HG03378 (cell line): ENCODE measurements at regions not wholly inside any gene's neighbourhood (a gene's known extent, or its start where the extent isn't known, plus 50 kb on each side); places are given as distances from the start of the nearest gene placed in this dataset.

Experiments
- ATAC-seq: cut with Tn5 transposase; IDR thresholded peaks from one replicate; pipeline ENCODE4 v1.9.1; 2021; ENCODE audit warnings: mild to moderate bottlenecking, moderate library complexity; ENCODE audit not compliant: unreplicated experiment

DNA sequence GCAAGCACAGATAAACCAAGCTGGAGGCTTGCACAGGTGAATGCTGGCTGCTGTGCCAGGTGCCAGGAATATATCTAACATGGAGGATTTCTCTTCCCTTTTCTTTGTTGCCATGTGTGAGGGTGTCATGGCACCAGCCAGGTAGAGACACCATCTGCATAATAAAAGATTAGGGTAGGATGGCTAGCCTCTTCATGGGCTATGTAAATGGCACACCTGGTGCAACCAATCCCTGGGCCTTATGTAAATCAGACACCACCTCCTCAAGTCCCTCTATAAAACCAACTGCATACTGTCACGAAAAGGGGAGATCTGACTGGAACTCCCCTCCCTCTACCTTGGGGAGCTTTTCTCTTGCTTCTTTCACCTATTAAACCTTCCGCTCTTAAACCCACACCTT lies 322.5 kb upstream of the POM121L12 start:
- ATAC-seq: no peak

DNA sequence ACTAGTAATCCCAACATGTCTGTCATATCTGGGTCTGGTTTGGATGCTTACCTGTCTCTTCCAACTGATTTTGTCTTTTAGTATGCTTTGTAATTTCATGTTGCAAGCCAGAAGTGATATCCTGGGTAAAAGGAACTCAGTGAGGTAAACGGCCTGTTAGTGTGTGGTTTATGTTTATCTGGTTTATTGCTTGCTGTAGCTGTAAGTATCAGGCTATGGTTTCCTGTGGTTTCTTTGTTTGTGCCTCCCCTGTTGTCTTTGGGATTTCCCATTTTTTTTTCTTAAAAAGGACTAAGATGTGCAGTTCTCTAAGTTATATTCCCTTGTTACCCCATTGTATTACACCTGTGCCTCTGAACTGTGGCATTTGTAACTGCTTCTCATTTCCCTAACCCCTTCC lies 323.5 kb upstream of the POM121L12 start:
- ATAC-seq: no peak

DNA sequence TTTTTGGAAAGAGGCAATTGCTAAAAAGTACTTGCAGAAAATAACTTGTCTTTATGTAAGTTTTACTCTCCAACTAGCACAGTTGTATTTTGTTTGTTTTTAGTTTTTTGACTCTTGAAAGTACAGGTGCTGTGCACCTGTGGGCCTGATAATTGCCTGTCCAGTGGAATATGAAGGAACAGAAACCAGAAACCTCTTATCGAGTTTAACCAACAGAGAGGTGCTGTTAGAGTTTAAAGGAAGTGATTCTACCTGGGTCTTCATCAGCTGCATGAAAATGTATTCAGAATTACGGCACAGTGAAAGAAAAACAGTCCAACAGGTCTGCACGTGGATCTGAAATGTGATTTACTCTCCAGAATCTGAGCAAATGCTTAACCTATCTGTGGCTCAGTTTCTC lies 326.6 kb upstream of the POM121L12 start:
- ATAC-seq: no peak

DNA sequence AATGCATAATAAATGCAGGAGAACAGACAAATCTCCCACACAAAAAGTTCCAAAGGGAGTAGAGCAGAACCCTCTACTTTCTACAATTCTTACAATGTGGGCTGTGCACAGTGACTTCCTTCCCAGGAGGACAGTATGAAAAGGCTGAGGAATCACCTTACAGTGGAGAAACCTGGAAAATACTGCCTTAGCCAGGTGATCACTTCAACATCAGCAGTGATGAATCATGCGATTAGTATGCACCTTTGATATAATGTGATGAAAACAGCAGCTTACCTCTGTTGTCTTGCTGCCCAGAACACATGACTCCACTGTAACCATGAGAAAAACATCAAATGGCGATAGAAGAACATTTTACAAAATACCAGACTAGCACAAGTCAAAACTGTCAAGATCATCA lies 329.7 kb upstream of the POM121L12 start:
- no peak for ATAC-seq

DNA sequence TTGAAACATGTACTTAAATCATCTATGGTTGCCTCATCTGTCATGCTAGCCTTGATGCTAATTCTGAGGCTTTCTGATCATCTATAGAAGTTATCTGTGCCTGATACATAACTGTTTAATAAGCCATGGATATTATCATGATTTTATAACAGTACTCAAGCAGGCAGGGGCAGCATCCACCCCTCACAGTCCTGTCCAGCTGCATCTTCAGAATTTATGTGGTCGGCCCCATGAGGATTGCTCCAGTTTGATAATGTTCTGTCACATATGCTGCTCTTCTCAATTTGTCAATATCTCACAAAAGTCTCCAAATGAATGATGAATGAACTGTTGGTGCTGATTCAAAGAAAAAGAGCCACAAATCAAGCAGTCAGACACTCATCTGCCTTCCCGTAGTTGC lies 335.1 kb upstream of the POM121L12 start:
- no peak for ATAC-seq

DNA sequence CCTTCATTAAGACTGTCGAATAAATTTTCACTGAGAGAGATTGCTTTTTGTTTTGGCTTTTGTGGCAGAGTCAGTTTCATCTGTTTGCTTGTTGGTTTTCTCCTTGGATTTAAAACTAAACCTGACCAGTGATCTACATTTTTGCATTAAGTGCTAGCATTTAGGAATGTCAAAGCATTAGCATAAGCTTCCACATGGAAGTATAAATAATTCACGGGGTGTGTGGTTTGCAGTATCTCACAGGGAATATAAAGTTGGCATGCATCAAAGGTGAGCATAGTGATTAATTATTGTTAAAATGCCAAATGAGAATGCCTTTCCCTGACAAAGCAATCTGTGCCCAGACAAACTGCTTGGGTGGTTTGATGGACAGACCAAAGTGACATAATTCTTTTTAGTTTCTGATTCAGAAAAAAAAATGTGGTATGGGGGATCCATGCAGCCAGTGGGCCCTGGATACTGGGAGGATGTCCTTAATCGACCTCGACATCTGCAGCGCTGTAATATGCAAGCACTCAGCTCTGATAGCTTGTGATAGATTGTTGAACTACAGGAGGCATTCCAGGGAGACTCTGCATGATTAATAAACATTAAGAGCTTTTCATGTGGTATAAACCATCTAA lies 339.3 kb upstream of the POM121L12 start:
- ATAC-seq: no peak

DNA sequence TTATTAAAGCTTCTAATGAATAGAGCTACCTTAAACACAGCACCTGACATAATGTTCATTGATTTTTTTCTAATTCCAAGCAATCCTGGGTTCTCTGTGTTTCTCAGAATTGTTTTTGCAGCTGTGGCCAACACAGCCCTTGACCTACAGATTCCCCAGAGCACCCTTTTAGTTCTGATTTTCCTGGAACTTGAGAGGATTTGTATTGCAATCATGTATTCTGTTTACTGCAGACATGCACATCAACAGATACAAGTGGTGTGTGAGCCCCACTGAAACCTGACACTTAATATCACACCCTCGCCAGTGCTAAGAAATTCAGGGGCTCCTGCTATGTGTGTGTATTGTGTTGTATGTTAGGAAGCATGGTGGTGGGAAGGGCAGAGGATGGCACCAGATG lies 344.2 kb upstream of the POM121L12 start:
- ATAC-seq: no peak

DNA sequence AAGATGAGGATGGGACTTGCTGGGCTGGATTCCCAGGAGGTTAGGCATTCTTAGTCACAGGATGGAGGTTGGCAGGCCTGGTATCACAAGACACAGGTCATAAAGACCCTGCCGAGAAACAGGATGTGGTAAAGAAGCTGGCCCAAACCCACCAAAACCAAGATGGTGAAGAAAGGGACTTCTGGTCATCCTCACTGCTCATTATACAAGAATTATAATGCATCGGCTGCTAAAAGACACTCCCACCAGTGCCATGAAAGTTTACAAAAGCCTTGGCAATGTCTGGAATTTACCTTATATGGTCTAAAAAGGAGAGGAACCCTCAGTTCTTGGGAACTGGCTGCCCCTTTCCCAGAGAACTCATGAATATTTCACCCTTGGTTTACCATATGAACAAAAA lies 345.5 kb upstream of the POM121L12 start:
- ATAC-seq: no peak

DNA sequence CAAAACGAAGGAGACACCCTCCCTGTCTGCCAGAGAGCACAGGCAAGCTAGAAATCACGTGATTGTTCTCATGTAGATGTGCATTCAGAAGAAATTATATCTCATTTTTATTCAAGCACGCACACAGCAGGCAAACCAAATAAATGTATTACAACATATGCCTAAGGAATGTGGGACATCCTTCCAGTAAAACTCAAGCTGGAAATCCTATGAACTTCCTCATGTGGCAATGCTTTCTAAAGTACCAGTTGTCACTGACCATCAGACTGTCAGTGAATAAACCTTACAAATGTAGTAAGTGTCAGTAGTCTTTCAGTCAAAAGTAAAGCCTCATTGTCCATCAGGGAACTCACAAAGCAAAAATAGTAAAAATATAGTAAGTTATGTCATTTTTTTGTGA lies 350.1 kb upstream of the POM121L12 start:
- ATAC-seq: no peak

DNA sequence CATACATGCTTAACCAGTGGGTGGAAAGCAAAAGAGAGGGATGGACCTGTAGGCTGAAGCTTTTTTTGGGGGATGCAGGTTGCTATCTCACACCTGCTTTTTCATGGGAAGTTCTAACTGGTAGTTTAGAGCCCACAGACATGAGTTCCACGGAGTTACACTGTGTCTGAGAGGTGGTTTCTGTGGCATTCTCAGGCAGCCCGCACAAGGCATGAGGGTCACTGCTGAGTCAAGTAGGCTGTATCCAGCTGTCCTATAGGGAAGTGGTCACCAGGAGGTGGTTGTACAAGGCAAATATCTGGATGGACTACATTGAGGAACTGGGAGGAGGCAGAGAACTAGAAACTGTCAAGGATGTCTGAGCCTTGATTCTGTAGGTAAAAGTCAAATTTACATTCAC lies 351.0 kb upstream of the POM121L12 start:
- ATAC-seq: no peak

DNA sequence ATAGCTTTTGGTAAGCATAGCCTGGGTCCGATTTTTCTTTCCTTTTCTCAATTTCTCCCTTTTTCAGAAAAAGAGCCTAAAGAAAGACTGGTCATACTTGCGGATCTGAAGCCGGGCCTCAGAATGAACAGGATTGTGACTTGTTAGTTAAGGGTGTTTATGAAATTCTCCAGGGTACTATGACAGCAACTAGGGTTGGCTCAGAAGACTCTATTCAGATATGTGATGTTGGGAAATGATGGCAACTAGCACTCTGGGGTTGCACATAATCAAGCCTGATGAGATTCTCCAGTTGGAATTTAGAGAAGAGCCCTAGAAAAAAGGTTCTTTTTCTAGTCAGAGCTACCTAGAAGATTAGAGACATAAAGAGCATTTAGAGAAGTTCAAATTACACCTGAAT lies 352.4 kb upstream of the POM121L12 start:
- no peak for ATAC-seq

DNA sequence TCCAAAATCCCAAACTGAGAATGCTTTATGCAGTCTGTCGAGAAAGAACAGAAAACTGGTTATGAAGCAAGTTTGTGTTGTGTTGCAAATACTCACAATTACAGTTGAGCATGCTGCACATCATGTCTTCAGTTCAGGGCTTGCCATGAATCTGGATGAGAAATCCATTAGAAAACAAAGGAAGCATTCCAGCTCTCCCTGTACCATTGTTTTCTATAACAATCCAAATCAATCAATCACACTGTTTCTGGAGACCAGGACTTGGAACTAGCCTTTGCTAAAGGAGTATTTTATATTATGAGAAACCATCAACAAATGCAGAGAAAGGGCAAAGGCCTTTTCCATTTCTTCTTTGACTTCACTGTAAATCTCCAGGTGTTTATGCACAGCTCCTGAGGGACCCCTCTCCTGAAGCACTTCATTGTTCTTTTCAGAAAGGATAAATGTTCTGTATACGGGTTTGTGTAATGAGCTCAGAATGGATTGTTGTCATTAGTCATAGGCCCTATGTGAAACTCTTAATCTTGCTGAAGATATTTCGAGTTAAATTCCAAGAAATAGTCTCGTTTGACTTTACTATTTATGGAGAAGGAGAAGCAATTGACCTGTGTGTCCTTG lies 364.7 kb upstream of the POM121L12 start:
- no peak for ATAC-seq

DNA sequence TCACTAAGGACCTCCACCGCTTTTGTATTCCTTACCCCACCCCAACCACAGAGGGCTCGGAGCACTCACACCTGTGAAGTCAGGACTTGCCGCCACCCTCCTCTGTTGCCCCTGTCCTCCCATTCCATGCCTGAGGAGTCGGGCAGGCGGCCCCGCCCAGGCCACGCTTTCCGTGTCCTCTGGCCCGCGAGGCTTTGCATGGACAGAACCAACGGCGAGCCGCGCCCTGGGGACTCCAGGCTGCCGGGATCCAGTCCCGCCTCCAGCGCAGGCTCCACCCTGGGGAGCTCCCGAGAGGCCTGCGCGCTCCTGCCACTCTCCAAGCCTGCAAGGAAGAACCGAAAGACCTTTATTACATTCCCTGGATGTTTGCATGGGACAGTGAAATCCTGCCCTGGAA lies 366.4 kb upstream of the POM121L12 start:
- no peak for ATAC-seq

DNA sequence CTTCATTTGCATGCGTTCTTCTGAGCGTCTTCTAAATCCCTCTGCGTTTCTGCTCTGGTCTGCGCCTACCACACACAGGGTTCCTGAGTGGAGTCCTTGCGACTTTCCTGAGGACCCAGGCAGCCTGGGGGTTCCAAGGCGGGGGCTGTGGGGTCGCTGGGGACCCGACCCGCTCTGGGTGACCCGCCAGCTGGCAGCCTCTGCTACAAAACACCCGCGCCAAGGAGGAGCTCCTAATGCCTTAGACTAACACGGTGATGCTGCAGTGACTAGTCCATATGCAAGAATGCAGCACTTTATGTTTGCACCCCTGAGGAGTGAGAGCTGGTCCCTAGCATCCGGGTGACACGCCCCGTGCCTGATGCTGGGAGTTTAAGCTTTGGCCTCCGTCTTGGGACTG lies 367.0 kb upstream of the POM121L12 start:
- ATAC-seq: no peak

DNA sequence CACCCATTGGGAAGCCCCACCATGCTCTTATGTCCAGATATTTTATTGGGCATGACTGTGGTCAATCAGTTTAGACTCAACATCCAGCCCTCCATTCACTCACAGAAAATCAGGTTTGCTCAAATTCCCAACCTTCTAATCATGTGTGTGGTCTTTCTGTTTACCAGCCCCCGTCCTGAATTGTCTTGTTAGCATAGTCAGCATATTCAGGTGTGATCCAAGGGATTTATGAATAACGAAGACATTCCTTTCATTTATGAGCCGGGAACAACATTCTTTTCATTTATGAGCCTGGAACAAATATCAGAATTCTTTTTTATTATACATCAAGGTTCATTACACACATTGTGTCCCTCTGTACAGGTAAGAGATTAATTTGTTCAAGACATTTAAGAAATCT lies 376.3 kb upstream of the POM121L12 start:
- no peak for ATAC-seq

DNA sequence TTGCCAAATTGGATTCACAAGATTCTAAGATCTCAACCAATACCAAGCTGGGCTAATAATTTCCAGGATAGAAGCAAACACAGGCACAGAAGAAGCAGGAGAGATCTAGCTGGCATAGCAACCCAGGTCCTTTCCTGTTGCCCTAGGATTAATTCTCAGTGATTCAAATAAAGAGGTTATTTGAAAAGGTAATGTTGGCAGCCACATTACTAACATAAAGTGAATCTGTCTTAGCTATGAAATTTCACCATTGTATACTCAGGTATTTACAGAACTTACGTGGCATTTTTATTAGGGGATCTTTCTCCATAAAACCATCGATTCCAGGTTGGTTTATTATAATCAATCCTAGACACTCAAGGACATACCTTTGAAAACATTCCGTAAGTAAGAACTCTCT lies 379.3 kb upstream of the POM121L12 start:
- no peak for ATAC-seq

DNA sequence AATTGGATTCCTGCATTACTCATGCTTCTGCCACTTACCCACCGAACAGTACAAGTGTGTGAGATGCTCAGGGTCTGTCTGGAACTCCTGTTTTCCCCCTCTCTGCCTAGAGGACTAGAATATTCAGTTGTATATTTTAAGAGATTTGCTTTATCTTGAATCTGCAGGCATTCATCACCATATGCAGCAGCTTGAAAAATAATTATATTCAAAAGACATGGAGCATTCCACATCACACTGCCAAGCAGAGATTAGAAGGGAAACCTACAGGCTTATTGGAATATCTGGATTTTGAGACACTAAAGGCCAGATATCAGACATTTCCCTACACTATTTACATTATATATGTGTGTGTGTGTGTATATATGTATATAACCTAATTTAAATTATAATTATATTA lies 382.8 kb upstream of the POM121L12 start:
- ATAC-seq: no peak

DNA sequence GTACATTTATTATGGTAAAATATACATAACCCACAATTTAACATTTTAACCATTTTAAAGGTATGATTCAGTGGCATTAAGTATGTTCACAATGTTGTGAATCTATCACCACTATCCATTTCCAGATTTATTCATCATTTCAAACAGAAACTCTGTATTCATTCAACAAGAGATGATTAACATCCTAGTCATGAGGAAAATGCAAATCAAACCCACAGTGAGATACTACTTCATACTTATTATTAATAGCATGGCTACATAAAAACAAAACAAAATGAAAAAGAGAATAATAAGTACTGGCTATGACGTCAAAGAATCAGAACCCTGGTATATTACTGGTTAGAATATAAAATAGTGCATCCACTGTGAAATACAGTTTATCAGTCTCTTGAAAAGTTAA lies 386.6 kb upstream of the POM121L12 start:
- ATAC-seq: no peak

DNA sequence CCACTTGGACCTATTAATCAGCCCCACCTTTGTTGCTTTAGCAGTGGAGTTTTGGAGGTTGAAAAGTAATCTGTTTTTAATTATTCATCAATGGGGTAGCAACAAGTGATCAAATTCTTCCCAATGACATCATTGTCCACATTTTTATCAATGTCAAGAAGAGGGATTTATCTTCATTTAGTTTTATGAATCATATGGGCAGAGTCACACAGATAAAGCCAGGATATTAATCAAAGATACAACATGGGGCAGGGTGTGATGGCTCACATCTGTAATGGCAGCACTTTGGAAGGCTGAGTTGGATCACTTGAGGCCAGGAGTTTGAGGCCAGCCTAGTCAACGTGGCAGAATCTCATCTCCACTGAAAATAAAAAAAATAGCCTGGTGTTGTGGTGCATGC lies 388.4 kb upstream of the POM121L12 start:
- no peak for ATAC-seq

DNA sequence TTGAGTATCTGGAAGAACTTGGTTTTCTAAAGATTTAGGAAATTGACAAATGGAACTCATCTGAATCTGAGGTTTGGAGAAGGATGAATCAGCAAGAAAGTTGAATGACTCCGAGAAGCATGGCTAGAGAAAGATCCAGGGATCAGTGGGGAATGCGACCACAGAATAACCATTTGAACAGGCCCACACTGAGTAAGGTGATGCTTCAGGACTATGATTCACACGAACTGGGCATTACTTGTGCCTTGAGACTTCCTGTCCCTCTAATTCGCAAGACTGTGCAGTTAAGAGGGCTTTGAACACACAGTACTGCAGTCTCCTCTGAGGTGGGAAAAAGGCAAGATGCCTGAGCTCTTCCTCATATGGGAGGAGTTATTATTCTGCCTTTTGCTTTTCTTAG lies 395.5 kb upstream of the POM121L12 start:
- no peak for ATAC-seq

DNA sequence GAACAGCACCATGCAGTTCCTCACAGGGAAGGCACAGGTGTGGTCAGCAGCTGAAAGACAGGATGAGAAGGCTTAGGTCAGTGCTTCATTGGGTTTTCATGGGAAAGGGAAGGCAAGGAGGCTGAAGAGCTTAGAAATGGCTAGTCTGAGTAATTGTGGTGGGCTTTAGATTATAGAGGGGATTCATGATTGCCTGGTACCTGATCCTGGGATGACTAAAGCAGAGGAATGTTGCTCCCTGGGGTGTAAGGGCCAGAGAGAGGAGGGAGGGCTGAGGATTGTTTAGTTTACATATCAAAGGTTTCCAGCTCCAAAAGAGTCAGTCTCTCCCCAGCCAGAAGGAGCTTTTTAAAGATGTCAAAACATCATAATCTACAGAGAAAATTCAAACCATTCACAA lies 396.3 kb upstream of the POM121L12 start:
- no peak for ATAC-seq

DNA sequence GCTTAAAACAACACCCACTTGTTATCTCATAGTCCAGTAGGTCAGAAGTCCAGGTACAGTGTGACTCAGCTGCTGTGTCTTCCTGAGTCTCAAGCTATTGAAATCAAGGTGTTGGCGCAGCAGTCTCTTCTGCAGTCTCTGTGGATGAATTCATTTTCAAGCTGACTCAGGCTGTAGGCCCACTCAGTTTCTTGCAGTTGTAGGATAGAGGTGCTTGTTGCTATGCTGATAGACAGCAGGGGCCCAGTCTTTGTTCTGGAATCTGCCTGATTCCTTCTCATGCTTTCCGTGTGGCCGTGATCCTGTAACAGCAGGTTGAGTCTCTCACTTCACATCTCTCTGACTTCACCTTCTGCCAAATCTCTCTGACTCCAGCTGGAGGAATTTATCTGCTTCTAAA lies 400.4 kb upstream of the POM121L12 start:
- ATAC-seq: no peak

DNA sequence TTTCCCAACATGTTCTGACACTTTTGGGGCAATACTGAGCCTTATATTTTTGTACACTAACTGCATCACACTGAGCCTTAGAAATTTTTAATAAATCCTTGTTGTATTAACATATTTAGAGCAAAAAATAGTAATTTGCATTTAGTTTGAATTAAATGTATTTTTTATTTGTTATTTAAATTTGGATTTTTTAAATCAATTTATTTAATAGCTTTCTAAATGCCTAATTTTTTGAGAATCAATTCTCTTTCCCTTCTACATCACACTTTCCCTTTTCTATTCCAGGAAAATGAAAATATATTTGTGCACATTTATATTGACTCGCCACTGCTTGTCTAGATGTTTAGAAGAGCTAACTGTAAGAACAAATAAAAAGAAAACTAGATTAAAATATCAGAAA lies 414.6 kb upstream of the POM121L12 start:
- ATAC-seq: no peak
